ENCODE measurements at regions not wholly inside any gene's neighbourhood (a gene's known extent, or its start where the extent isn't known, plus 50 kb on each side); places are given as distances from the start of the nearest gene placed in this dataset.

- no peaks in the 10 kb centered on the region for H3K9me3 ChIP-seq (ENCODE audit: control insufficient read depth, low read length)
- H3K36me3 ChIP-seq (ENCODE audit: control insufficient read depth, insufficient read depth, low read length), result no peaks in the 10 kb centered on the region
- H3K27ac ChIP-seq (ENCODE audit: low read depth, low read length, severe bottlenecking), result no peak overlapping the region
- no peaks in the 10 kb centered on the region for H3K4me1 ChIP-seq (ENCODE audit: control insufficient read depth, insufficient read depth, low read length, poor library complexity, severe bottlenecking)
- H3K4me3 ChIP-seq (ENCODE audit: extremely low read depth, insufficient read depth, low read length, poor library complexity, severe bottlenecking), result no peak overlapping the region
- WGBS, 2 experiments (ENCODE audit: insufficient coverage in 2 of 2), result 63 to 81% methylated on average over 1 to 3 of the region's 3 CpGs
Measured at GRCh38 chr12:105855361-105856047, 283.2 kb downstream of the NUAK1 start.

- Histone ChIP-seq H3K4me1 (ENCODE audit: control insufficient read depth, insufficient read depth, low read length, poor library complexity, severe bottlenecking) (no peaks in the 10 kb centered on the region), H3K36me3 (ENCODE audit: control insufficient read depth, insufficient read depth, low read length) (no peaks in the 10 kb centered on the region), H3K9me3 (ENCODE audit: control insufficient read depth, low read length) (no peaks in the 10 kb centered on the region), H3K27ac (ENCODE audit: low read depth, low read length, severe bottlenecking) (no peak overlapping the region), H3K4me3 (ENCODE audit: extremely low read depth, insufficient read depth, low read length, poor library complexity, severe bottlenecking) (no peak overlapping the region)
- 80% methylated on average over 2 of the region's 2 CpGs; no CpG with 5 or more reads in 1 of the 2 experiments for WGBS, 2 experiments (ENCODE audit: insufficient coverage in 2 of 2)
Measured at GRCh38 chr12:105856048-105856405, 282.7 kb downstream of the NUAK1 start.

- H3K4me1 ChIP-seq (ENCODE audit: control insufficient read depth, insufficient read depth, low read length, poor library complexity, severe bottlenecking), result no peaks in the 10 kb centered on the region
- H3K27ac ChIP-seq (ENCODE audit: low read depth, low read length, severe bottlenecking), result no peak overlapping the region
- 80 to 100% methylated on average over 1 to 3 of the region's 4 CpGs for WGBS, 2 experiments (ENCODE audit: insufficient coverage in 2 of 2)
- H3K9me3 ChIP-seq (ENCODE audit: control insufficient read depth, low read length), result no peaks in the 10 kb centered on the region
- H3K36me3 ChIP-seq (ENCODE audit: control insufficient read depth, insufficient read depth, low read length), result no peaks in the 10 kb centered on the region
- H3K4me3 ChIP-seq (ENCODE audit: extremely low read depth, insufficient read depth, low read length, poor library complexity, severe bottlenecking), result no peak overlapping the region
Measured at GRCh38 chr12:105858981-105859710, 279.6 kb downstream of the NUAK1 start.

GRCh38 chr12:105860561-105861207, 278.1 kb downstream of the NUAK1 start:
- Histone ChIP-seq H3K27ac (ENCODE audit: low read depth, low read length, severe bottlenecking) (no peak overlapping the region), H3K4me3 (ENCODE audit: extremely low read depth, insufficient read depth, low read length, poor library complexity, severe bottlenecking) (no peak overlapping the region), H3K4me1 (ENCODE audit: control insufficient read depth, insufficient read depth, low read length, poor library complexity, severe bottlenecking) (no peaks in the 10 kb centered on the region), H3K36me3 (ENCODE audit: control insufficient read depth, insufficient read depth, low read length) (no peaks in the 10 kb centered on the region), H3K9me3 (ENCODE audit: control insufficient read depth, low read length) (no peaks in the 10 kb centered on the region)
- 87 to 90% methylated on average over 1 to 3 of the region's 3 CpGs for WGBS, 2 experiments (ENCODE audit: insufficient coverage in 2 of 2)

- Histone ChIP-seq H3K36me3 (ENCODE audit: control insufficient read depth, insufficient read depth, low read length) (no peaks in the 10 kb centered on the region), H3K4me1 (ENCODE audit: control insufficient read depth, insufficient read depth, low read length, poor library complexity, severe bottlenecking) (no peaks in the 10 kb centered on the region), H3K4me3 (ENCODE audit: extremely low read depth, insufficient read depth, low read length, poor library complexity, severe bottlenecking) (no peak overlapping the region), H3K9me3 (ENCODE audit: control insufficient read depth, low read length) (no peaks in the 10 kb centered on the region), H3K27ac (ENCODE audit: low read depth, low read length, severe bottlenecking) (no peak overlapping the region)
- 64 to 68% methylated on average over 2 of the region's 2 CpGs for WGBS, 2 experiments (ENCODE audit: insufficient coverage in 2 of 2)
Measured at GRCh38 chr12:105861227-105861626, 277.5 kb downstream of the NUAK1 start.

- Histone ChIP-seq H3K27ac (ENCODE audit: low read depth, low read length, severe bottlenecking) (no peak overlapping the region), H3K4me3 (ENCODE audit: extremely low read depth, insufficient read depth, low read length, poor library complexity, severe bottlenecking) (no peak overlapping the region), H3K36me3 (ENCODE audit: control insufficient read depth, insufficient read depth, low read length) (no peaks in the 10 kb centered on the region), H3K9me3 (ENCODE audit: control insufficient read depth, low read length) (no peaks in the 10 kb centered on the region), H3K4me1 (ENCODE audit: control insufficient read depth, insufficient read depth, low read length, poor library complexity, severe bottlenecking) (no peaks in the 10 kb centered on the region)
- WGBS, 2 experiments (ENCODE audit: insufficient coverage in 2 of 2), result 95 to 96% methylated on average over 9 of the region's 10 CpGs
Measured at GRCh38 chr12:105862163-105862821, 276.5 kb downstream of the NUAK1 start.

- H3K36me3 ChIP-seq (ENCODE audit: control insufficient read depth, insufficient read depth, low read length), result no peaks in the 10 kb centered on the region
- no peaks in the 10 kb centered on the region for H3K9me3 ChIP-seq (ENCODE audit: control insufficient read depth, low read length)
- 87 to 95% methylated on average over 3 to 4 of the region's 4 CpGs for WGBS, 2 experiments (ENCODE audit: insufficient coverage in 2 of 2)
- no peak overlapping the region for H3K4me3 ChIP-seq (ENCODE audit: extremely low read depth, insufficient read depth, low read length, poor library complexity, severe bottlenecking)
- no peak overlapping the region for H3K27ac ChIP-seq (ENCODE audit: low read depth, low read length, severe bottlenecking)
- H3K4me1 ChIP-seq (ENCODE audit: control insufficient read depth, insufficient read depth, low read length, poor library complexity, severe bottlenecking), result no peaks in the 10 kb centered on the region
Measured at GRCh38 chr12:105864316-105864715, 274.4 kb downstream of the NUAK1 start.

GRCh38 chr12:105864901-105865300, 273.9 kb downstream of the NUAK1 start:
- 100% methylated on average over 2 of the region's 2 CpGs for WGBS, 2 experiments (ENCODE audit: insufficient coverage in 2 of 2)
- Histone ChIP-seq H3K27ac (ENCODE audit: low read depth, low read length, severe bottlenecking) (no peak overlapping the region), H3K4me3 (ENCODE audit: extremely low read depth, insufficient read depth, low read length, poor library complexity, severe bottlenecking) (no peak overlapping the region), H3K36me3 (ENCODE audit: control insufficient read depth, insufficient read depth, low read length) (no peaks in the 10 kb centered on the region), H3K4me1 (ENCODE audit: control insufficient read depth, insufficient read depth, low read length, poor library complexity, severe bottlenecking) (no peaks in the 10 kb centered on the region), H3K9me3 (ENCODE audit: control insufficient read depth, low read length) (no peaks in the 10 kb centered on the region)

- Histone ChIP-seq H3K9me3 (ENCODE audit: control insufficient read depth, low read length) (no peaks in the 10 kb centered on the region), H3K4me3 (ENCODE audit: extremely low read depth, insufficient read depth, low read length, poor library complexity, severe bottlenecking) (no peak overlapping the region), H3K4me1 (ENCODE audit: control insufficient read depth, insufficient read depth, low read length, poor library complexity, severe bottlenecking) (no peaks in the 10 kb centered on the region), H3K36me3 (ENCODE audit: control insufficient read depth, insufficient read depth, low read length) (no peaks in the 10 kb centered on the region), H3K27ac (ENCODE audit: low read depth, low read length, severe bottlenecking) (no peak overlapping the region)
- 79 to 82% methylated on average over 4 to 5 of the region's 6 CpGs for WGBS, 2 experiments (ENCODE audit: insufficient coverage in 2 of 2)
Measured at GRCh38 chr12:105865886-105866285, 272.9 kb downstream of the NUAK1 start.

GRCh38 chr12:105874121-105874520, 264.6 kb downstream of the NUAK1 start:
- Histone ChIP-seq H3K4me1 (ENCODE audit: control insufficient read depth, insufficient read depth, low read length, poor library complexity, severe bottlenecking) (no peaks in the 10 kb centered on the region), H3K9me3 (ENCODE audit: control insufficient read depth, low read length) (no peaks in the 10 kb centered on the region), H3K27ac (ENCODE audit: low read depth, low read length, severe bottlenecking) (no peak overlapping the region), H3K4me3 (ENCODE audit: extremely low read depth, insufficient read depth, low read length, poor library complexity, severe bottlenecking) (no peak overlapping the region), H3K36me3 (ENCODE audit: control insufficient read depth, insufficient read depth, low read length) (no peaks in the 10 kb centered on the region)

All from mesodermal cell (in vitro differentiated cells).